Hypothalamus (tissue), 51 donors: ENCODE measurements at regions not wholly inside any gene's neighbourhood (a gene's known extent, or its start where the extent isn't known, plus 50 kb on each side); places are given as distances from the start of the nearest gene placed in this dataset.

Source experiments
- DNase-seq, 51 donors: peaks; one replicate each; lab custom pipeline; 2025; lab: John Stamatoyannopoulos, UW

DNA sequence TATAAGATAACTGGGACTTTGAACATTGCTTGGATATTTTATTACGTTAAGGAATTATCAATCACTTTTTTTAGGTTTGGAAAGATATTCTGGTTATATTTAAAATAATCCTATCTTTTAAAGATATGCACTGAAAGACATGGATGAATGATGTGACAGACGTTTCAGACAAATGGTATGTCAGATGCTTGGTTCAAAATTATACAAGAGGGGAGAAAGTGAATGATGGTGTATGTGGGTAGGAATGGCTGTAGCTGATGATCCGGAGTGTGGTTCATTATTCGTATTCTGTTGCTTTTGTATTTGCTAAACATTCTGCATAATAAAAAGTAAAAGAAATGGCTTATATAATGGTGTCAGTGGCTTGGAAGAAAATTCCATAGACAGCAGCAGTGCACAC, 51.0 kb upstream of the SNRPB2 start:
- no peak for DNase-seq

DNA sequence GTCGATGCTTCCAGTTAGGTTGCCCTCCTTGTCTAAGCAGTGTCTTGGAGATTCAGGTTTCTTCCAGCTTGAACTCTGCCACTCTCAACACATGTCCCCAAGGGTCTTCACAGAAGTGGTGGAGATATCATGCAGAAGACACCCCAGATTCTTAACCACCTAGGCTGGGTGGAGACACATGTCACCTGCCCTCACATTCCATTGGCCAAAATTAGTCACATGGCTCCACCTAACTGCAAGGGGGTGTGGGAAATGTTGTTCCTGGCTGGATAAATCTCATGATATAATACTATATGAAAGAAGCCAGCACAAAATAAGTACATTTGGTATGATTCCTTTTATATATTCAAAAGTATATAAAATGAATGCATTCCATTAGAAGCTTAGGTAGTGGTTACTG, 52.9 kb upstream of the SNRPB2 start:
- no peak for DNase-seq

DNA sequence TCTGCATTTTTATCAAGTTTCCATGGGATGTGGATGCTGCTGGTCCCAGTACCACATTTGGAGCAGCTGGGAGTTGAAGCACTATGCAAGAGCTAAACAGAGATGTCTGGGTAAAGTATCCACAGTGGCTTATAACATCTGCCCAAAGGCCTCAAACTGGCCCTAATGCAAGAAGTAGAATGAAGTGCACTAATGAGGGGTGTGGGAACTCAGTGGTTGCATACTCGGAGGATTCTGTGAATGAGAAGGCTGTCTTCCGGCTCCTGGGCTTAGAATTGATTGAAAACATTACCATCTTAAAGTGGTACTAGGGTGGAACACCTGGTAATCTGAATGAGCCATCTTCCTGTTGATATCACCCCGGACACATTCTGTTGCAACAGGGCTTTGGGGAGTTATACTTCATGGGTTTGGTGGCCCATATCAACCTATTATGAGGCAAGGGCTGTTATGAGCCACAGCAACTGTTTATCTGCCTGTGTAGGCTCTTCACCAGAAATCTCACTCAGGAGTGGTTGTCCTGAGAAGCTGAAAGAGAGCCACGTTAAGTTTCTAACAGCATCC, 54.7 kb upstream of the SNRPB2 start:
- DNase-seq: no peak

DNA sequence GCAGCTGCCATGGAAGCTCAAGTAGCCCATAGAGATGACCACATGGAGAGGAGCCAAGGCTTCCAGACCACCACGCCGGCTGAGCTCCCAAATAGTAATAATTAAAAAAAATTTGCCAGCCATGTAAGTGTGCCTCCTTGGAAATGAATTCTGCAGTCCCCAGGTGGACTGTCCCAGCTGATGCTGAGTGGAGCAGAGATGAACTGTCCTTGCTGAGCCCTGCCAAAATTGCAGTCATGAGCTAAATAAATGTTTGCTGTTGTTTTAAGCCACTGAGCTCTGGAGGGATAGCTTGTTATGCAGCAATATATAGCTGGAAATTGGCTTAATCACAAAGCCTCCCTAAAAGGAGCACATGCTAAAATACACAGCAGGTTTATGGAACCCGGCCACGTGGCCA, 55.6 kb upstream of the SNRPB2 start:
- DNase-seq: no peak

DNA sequence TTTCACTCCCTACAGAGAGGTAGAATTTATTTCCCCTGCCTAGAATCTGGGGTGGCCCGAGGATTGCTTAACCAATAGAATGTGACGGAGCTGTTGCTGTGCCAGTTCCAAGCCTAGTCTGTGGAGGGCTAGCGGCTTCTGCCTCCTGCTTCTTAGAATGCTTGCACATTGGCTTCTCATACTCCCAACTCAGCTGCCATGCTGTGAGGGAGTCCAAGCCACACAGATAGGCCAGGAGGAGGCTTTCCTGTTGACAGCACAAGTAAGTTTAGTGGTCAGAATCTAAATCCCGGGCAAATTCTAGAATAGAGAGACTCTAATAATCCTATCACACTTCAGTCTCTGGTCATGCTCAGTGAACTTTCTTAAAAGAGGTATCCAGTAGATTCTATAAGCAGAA, 57.5 kb upstream of the SNRPB2 start:
- DNase-seq: no peak

DNA sequence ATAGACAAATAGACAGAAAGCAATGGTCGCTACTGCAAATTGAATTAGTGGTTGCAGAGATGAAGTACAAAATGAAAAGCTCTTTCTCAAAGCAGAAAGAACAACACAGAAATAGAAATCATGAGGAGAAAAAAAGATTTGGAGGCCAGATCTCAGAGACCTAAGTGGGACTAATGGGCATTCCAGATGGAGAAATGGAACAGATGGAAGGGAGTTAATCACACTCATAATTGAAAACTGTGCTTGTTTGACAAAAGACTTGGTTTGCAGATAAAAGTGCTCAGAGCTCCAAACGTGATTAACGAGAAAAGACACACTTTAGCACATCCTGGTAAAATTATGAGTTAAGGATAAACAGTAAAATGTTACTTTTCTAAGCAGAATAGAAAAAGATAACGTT, 58.1 kb upstream of the SNRPB2 start:
- DNase-seq: no peak

DNA sequence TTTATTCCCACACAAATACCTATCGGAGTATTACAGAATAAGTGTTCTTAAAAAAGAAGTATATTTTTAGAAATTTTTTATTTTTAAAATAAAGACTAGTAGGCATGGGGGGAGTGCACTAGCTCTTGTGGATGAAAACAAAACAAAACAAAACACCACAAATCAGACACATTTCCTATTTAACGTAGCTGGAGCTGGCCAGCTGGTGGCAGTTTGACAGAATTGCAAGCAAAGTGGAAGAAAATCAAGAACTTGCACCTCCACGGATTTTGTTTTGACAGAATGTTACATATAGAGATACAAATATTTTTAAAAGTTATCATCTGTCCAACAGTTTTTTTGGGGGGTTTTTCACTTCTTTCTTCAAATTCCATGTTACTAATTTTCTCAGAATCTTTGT, 63.6 kb upstream of the SNRPB2 start:
- DNase-seq: no peak

DNA sequence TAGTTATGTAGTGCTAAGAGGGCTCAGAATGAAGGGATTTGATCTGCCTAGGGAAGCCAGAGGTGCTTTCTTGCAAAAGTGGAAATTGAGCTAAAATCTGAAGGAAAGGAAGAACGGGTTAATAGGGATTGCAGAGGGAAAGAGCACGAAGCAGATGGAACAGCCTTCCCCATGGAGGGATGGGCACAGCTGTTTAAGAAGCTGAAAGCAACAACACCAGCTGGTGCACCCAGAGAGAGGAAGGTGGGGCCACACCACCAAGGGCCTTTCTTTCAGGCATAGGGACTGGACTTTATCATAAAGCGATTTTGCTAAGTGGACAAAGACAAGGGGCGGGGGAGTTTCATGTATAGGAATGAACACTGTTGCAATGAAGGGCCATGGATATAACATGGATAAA, 65.8 kb upstream of the SNRPB2 start:
- no peak for DNase-seq

DNA sequence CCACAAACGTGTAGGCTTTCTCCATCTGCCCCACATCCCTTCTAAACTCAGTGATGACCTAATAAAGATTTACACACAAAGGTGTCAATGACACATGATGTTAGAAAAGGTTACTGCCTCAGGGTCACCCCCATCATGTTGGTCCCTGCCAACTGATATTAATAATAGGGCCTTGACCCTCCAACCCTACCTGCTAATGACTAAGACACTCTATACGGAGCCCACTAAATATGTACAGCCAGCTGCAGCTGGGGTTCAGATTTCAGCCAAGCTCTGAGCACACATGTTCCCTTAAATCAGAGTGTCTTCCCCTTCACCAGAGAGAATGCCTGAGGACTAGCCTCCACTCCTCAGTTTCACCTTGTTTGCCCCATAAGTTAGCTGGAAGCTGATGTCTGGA, 67.4 kb upstream of the SNRPB2 start:
- DNase-seq: no peak

DNA sequence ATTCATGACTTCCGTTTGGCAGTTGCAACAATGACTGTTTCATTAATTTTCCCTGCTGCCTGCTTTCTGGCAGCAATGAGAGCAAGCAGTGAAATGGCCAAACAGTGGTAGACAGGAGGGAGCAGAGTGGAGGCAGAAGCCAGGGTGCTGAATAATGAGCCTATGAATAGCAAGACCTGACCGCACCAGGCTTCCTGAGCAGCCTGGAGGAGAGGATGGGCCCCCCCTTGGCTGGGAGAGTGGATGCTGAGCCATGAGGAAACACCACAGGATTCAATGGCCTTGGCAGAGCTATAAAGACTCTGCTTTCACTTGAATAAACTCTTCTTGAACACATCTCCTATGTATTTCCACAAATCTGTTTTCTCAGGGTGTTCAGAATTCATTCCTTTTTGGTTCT, 68.1 kb upstream of the SNRPB2 start:
- peak in 43 of 51 donors; percentile 1 to 80 (median 29) for DNase-seq

DNA sequence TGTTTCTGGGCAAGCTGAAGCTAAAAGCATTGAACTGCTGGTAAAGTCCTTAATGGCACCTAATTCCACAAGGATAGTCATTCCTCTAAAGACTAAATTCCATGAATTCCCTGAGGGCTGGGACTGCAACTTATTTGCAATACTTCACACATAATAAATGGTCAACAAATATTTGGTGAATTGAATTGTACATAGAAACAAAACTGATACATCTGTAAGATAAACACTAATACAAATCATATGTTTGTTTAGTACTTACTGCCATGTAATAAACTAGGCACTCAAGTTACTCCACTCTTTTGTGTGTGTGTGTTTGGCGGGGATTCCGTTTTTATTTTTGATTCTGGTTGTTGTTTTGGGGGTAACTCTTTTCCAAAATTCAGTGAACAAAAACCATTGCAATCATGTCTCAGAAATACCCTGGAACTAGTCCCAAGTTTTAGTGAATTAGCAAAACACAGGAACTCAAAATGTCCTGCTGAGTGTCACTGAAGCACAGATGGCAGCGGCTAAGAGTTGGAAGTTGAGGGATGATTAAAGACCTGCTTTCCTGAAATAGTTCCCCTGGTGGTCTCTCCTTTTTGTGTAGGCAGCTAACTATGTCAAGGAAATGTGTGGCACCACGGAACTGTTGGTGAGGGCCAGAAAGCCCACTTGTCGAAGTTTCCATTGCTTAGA, 74.8 kb upstream of the SNRPB2 start:
- no peak for DNase-seq

DNA sequence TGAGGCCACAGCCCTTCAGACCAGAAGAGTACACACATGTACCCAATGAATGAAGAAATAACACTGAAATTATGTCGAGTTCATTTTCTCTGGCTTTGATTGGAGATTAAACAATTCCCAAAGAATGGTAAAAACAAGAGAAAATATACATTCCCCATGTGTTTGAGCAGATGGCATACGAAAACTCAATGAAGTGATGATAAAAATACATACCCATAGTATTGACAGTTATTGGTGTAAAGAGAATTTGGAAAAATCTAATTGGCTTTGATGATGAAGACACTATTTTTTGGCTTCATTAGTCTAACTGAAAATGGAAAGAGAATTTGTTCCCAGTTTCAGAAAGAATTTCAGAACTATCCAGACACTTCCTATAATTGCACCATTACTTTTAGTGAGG, 76.6 kb upstream of the SNRPB2 start:
- DNase-seq: no peak

DNA sequence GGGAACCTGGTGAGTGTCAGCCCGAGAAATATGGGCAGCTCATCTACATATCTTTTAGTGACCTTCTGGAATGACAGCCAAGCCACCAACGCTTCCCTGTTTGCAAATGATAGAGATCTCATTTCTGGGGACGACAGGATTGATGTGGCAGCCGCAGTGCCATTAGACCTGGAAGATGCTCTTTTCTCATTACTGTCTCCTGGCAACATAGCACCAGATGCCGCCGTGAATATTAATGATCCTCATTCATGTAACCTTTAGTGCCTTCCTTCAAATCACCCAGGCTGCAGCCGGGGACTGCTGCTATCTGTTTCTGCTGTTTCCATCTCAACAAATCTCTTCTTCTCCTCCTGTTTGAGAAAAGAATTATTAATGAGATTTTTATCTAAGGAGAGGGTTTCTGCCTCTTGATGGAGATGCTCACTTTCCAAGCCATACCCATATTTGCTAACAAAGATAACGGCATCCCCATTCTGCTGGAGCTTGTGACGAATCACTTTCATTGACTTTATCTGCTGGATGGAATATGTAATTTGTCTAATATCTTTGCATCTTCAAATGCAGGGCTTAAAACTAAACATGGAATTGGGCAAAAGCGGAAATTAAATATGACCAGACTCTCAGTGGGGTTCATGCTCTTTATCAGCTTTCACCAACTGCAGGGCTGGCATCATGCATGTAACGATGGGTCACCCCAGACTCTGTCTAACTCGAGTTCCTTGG, 74.8 kb upstream of the KIF16B start:
- peak in 2 of 51 donors; percentile 4 to 14 for DNase-seq

DNA sequence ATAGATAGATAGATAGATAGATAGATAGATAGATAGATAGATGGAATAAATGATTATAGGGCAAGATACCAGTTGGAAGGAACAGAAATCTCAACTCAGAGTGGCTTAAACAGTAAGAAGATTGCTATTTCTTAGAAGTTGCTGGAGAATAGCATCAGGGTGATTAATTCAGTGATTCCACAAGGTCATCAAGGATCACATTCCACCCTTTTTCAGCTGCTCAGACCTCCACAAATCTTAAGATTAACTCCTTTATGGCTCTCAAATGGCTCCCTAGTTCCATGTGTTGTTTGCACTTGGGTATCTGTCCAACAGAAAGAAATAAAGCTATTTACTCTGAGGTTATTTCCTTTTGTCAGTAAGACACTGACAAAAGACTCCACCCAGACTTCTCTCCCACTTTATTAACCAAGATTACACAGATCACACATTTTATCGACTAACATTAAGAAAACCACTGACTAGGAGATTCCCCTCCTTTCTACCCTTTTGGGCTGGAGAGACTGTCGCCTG, 68.3 kb upstream of the KIF16B start:
- no peak for DNase-seq

DNA sequence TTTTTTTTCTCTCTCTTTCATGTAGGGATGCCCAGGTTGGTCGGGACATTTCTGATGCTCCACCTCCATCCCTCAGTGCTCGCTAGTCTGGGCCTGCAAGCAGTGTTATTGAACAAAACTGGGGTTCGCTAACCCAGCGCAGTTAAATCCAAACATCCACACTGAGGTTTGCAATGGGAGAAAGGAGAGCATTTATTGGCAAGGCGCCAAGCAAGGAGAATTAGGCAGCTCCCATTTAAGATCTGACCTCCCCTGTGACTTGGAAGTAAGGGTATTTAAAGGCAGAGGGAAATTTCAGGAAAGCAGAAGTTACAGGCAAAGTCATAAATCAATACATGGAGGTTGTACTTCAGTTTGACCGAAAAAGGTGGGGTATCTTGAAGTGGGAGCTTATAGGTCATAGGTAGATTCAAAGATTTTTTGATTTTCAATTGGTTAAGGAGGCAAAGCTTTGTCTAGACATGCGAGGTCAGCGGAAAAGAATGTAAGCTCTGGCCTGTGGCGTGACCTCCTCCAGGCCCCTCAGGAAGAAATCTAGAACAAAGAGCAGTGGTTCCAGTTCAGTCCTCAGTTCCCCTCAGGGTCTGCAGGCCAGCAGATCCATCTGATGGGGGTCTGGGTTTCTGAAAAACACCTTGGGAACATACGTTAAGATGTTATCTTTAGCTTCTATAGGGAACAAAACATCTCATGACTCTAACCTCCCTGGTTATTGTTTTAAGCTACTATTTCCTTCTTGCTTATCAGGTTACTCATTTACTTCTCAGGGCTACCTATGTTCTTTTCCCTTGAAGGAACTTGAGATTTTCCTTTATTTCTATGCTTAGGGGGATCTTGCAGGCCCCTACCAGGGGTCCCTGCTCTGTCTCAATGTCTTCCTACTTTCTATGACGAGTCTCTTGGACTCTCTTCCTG, 66.0 kb upstream of the KIF16B start:
- DNase-seq: no peak

DNA sequence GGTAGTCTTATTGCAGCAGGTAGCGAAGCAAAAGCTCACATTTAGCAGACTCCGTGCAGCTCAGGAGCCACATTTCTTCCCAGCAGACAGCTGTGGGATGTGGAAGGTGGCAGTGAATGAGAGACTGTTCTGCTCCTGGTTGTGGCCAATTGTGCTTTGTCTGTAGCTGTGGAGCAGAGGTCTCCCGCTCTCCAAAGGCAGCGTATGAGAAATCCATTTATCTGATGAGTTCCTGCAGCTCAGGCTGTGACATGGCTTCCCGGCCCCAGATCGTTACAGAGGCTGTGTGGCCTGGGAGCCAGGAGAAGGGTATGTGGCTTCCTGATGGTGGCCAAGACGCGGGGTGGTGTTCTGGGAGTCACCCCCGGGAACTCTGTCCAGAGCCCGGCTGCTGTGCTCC, 64.5 kb upstream of the KIF16B start:
- DNase-seq: no peak

DNA sequence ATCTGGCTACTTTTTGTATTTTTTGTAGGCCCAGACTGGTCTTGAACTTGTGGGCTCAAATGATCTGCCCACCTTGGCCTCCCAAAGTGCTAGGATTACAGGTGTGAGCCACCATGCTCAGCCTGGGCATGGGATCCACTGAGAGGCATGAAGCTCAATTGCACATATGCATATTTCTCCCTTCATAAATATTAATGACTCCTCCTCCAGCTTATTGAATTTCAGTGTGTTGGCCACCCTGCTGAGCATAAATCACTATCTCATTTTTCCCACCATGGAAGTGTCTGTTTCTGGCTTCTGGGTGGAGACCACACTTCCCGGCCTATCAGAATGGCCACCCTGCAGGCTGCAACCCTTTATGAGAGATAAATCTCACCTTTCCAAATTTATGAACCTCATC, 53.6 kb upstream of the KIF16B start:
- no peak for DNase-seq

DNA sequence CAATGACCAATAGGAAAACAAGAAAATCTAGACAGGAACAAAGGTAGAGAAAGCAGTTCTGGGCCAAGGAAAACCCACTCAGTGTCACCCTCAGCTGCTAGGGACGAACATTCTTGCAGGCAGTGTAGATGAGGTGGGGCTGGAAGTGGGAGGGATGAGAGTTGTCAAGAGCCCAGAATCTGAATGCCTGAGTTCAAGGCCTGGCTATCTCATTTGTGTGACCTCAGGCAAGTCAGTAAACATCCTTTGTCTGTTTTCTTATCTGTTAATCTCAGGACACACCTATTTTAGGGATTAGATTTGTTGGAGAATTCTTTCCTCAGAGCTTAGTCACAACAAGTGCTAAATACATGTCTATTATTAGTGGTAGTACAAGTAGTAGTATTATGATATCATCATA, 50.9 kb upstream of the KIF16B start:
- no peak for DNase-seq
